HepG2 (cell line): ENCODE measurements at regions not wholly inside any gene's neighbourhood (a gene's known extent, or its start where the extent isn't known, plus 50 kb on each side); places are given as distances from the start of the nearest gene placed in this dataset.

Experiments used
- ATAC-seq: fragments of 200-7000 bp; cut with Tn5 transposase; 3 replicates; pipeline ENCODE4 v1.9.1; 2020; ENCODE audit warnings: mild to moderate bottlenecking, moderate library complexity
- BruUV-seq: library from RNA; stranded (reverse); fragments of 400-500 nt; replicated peaks from 2 replicates; lab custom pipeline; 2021; lab: Mats Ljungman, UMichigan
- CTCF ChIA-PET: fragments of 300-600 bp; formaldehyde crosslinking; extraction: SDS; loops from one replicate; lab custom pipeline; 2021; ENCODE audit warnings: low total read pairs, inconsistent platforms, low intra/inter-chr PET ratio; lab: Yijun Ruan, JAX
- POLR2A ChIA-PET: fragments of 350-600 bp; sonication (Branson Sonifier 250); formaldehyde crosslinking; loops from one replicate; lab custom pipeline; 2020; ENCODE audit warnings: antibody characterized with exemption, inconsistent platforms; lab: Yijun Ruan, JAX
- DNase-seq: peaks from one replicate; pipeline ENCODE4 v3.0.0-alpha.2; 2015; ENCODE audit warnings: low spot score
- FAIRE-seq: peaks from 3 replicates; lab custom pipeline; 2011; peaks lifted over from hg19 to GRCh38; lab: Jason Lieb, UNC
- H2AFZ ChIP-seq: one replicate; pipeline ENCODE4 v1.6.1; 2011; ENCODE audit warnings: low read length, inconsistent platforms
- H3K27ac ChIP-seq: fragments of 300-600 bp; 3 replicates; pipeline ENCODE4 v1.8.0; 2011; ENCODE audit warnings: mixed run types, mild to moderate bottlenecking, mixed read lengths, low read length, inconsistent platforms; ENCODE audit not compliant: insufficient read depth; ENCODE audit errors: extremely low read length
- H3K27me3 ChIP-seq, 2 experiments: fragments of 200-600 bp in 1 of 2; 2 replicates in 1 of 2; 3 replicates in 1 of 2; pipeline versions ENCODE4 v1.6.0 to v1.8.0; 2011; ENCODE audit warnings: low read length in 2 of 2, mild to moderate bottlenecking in 2 of 2, moderate library complexity in 2 of 2, inconsistent platforms in 1 of 2; ENCODE audit not compliant: insufficient read depth in 2 of 2, control insufficient read depth in 1 of 2
- H3K36me3 ChIP-seq, 2 experiments: fragments of 200-600 bp in 1 of 2; replicated peaks in 1 of 2; 2 replicates in 1 of 2; 3 replicates in 1 of 2; pipeline versions ENCODE4 v1.5.1 to v1.8.0; 2011; ENCODE audit warnings: low read length in 2 of 2, inconsistent platforms in 1 of 2; ENCODE audit not compliant: insufficient read depth in 2 of 2, control insufficient read depth in 1 of 2
- H3K4me1 ChIP-seq: 2 replicates; pipeline ENCODE4 v1.5.1; 2012; ENCODE audit warnings: low read length, inconsistent platforms; ENCODE audit not compliant: insufficient read depth
- H3K4me2 ChIP-seq: 2 replicates; pipeline ENCODE4 v1.6.0; 2011; ENCODE audit warnings: low read depth, low read length, inconsistent platforms
- H3K4me3 ChIP-seq, 3 experiments: fragments of 200-600 bp in 1 of 3; sonication (generic), shearing (Covaris generic) in 1 of 3; replicated peaks in 1 of 3; 2 replicates each; pipeline ENCODE4 v1.5.1; 2011 to 2016; ENCODE audit warnings: low read length in 3 of 3, inconsistent platforms in 2 of 3, low read depth in 2 of 3, mild to moderate bottlenecking in 2 of 3, control low read depth in 1 of 3, mixed read lengths in 1 of 3; ENCODE audit not compliant: insufficient read depth in 1 of 3
- H3K79me2 ChIP-seq: one replicate; pipeline ENCODE4 v1.6.1; 2011; ENCODE audit warnings: low read length, inconsistent platforms; ENCODE audit not compliant: insufficient read depth
- H3K9ac ChIP-seq: 2 replicates; pipeline ENCODE4 v1.6.0; 2011; ENCODE audit warnings: mild to moderate bottlenecking, low read depth, low read length, inconsistent platforms; ENCODE audit not compliant: insufficient read depth
- H3K9me3 ChIP-seq: 2 replicates; pipeline ENCODE4 v1.5.1; 2012; ENCODE audit warnings: mild to moderate bottlenecking, low read length
- H4K20me1 ChIP-seq: 2 replicates; pipeline ENCODE4 v1.6.0; 2011; ENCODE audit warnings: inconsistent platforms, mild to moderate bottlenecking, low read length, moderate library complexity; ENCODE audit not compliant: insufficient read depth
- DR1 ChIP-seq: sonication (generic); formaldehyde crosslinking; IDR thresholded peaks from 2 replicates; pipeline ENCODE4 v1.8.0; 2021; ENCODE audit warnings: mild to moderate bottlenecking, missing genetic modification reagents, inconsistent platforms
- ETV5 ChIP-seq: IDR thresholded peaks from 2 replicates; pipeline ENCODE4 v1.6.1; 2018; ENCODE audit warnings: missing biosample characterization, missing genetic modification reagents, inconsistent platforms, borderline replicate concordance
- GATAD2A ChIP-seq: IDR thresholded peaks from 2 replicates; pipeline ENCODE4 v1.6.1; 2016
- HNF4A ChIP-seq: sonication (generic); formaldehyde crosslinking; IDR thresholded peaks from 2 replicates; pipeline ENCODE4 v1.4.0; 2020; ENCODE audit warnings: missing genetic modification reagents
- NCOA1 ChIP-seq: sonication (generic); formaldehyde crosslinking; IDR thresholded peaks from 2 replicates; pipeline ENCODE4 v1.9.0; 2021; ENCODE audit warnings: missing genetic modification reagents
- TAF1 ChIP-seq: sonication (generic); formaldehyde crosslinking; IDR thresholded peaks from 2 replicates; pipeline ENCODE4 v1.4.0; 2020; ENCODE audit warnings: missing genetic modification reagents
- TBL1XR1 ChIP-seq: fragments of 150-350 bp; IDR thresholded peaks from 2 replicates; pipeline ENCODE4 v1.6.1; 2014; ENCODE audit warnings: borderline replicate concordance, low read length; ENCODE audit not compliant: partially characterized antibody
- ZBTB38 ChIP-seq: sonication (generic); formaldehyde crosslinking; IDR thresholded peaks from 2 replicates; pipeline ENCODE4 v1.5.1; 2020; ENCODE audit warnings: mild to moderate bottlenecking, missing genetic modification reagents
- ZNF180 ChIP-seq: sonication (generic); formaldehyde crosslinking; IDR thresholded peaks from 2 replicates; pipeline ENCODE4 v1.4.0; 2020; ENCODE audit warnings: low read depth, missing genetic modification reagents, borderline replicate concordance
- ZNF329 ChIP-seq: sonication (generic); formaldehyde crosslinking; IDR thresholded peaks from 2 replicates; pipeline ENCODE4 v1.9.0; 2021; ENCODE audit warnings: low read depth, mild to moderate bottlenecking, missing genetic modification reagents
- in situ Hi-C: cut with HindIII; loops from 2 replicates; pipeline ENCODE4 v1.10.0; 2017; ENCODE audit warnings: low pct_unique_long_range_greater_than_20kb; ENCODE audit not compliant: extremely low pct_ligation_motif_present
- intact Hi-C: fragments of 100-400 bp; cut with micrococcal nuclease; formaldehyde crosslinking; loops from one replicate; pipeline ENCODE4 v1.10.0; 2022; ENCODE audit not compliant: unreplicated experiment
- TF ChIP-seq, protein P1 (sequence below), 2 experiments: sonication (generic) in 1 of 2; formaldehyde crosslinking in 1 of 2; IDR thresholded peaks; 2 replicates each; pipeline versions ENCODE4 v1.4.0 to v1.6.1; 2018 to 2020; ENCODE audit warnings: missing genetic modification reagents in 2 of 2, borderline replicate concordance in 1 of 2, low read depth in 1 of 2, mild to moderate bottlenecking in 1 of 2, missing biosample characterization in 1 of 2
- TF ChIP-seq, protein P2 (sequence below): IDR thresholded peaks from 2 replicates; pipeline ENCODE4 v1.6.1; 2016; ENCODE audit warnings: low read depth, control low read depth
- TF ChIP-seq, protein P3 (sequence below): sonication (generic); formaldehyde crosslinking; IDR thresholded peaks from 2 replicates; pipeline ENCODE4 v1.8.0; 2022; ENCODE audit warnings: mild to moderate bottlenecking, missing genetic modification reagents, moderate library complexity
- TF ChIP-seq, protein P4 (sequence below): sonication (generic); formaldehyde crosslinking; IDR thresholded peaks from 2 replicates; pipeline ENCODE4 v1.5.1; 2020; ENCODE audit warnings: missing genetic modification reagents, mild to moderate bottlenecking, borderline replicate concordance
- TF ChIP-seq, protein P5 (sequence below): sonication (generic); formaldehyde crosslinking; IDR thresholded peaks from 2 replicates; pipeline ENCODE4 v1.5.1; 2020; ENCODE audit warnings: missing genetic modification reagents, mild to moderate bottlenecking, borderline replicate concordance
- TF ChIP-seq, protein P6 (sequence below): sonication (generic); formaldehyde crosslinking; IDR thresholded peaks from 2 replicates; pipeline ENCODE4 v1.8.0; 2022; ENCODE audit warnings: mild to moderate bottlenecking, missing genetic modification reagents; ENCODE audit not compliant: insufficient replicate concordance

DNA sequence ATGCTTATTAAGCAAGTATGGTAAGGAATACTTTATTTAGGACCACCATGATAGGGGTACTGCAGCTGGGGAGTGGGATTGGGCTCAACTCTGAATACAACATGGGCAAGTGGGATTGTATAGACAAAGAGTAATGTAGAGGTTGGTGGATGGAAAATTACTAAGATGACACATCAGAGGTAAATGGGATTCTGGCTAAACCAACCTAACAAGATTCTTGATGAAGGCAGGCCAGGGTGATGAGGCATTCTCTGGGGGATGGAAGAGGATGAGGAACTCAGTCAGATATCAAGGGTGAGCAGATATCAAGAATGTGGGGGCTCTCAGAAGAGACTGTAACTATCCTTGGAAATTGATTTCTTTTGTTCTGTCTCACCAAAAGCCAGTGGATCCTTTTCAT lies 107.2 kb downstream of the NMUR2 start:
- ATAC-seq = no peak
- TF ChIP-seq TBL1XR1 (no peak), DR1 (CRISPR knock-in tag) (no peak), HNF4A (CRISPR knock-in tag) (no peak), GATAD2A (CRISPR knock-in tag) (no peak), ZNF329 (no peak), ETV5 (CRISPR knock-in tag) (no peak), TAF1 (CRISPR knock-in tag) (no peak), NCOA1 (CRISPR knock-in tag) (no peak), ZBTB38 (CRISPR knock-in tag) (no peak), ZNF180 (CRISPR knock-in tag) (no peak)
- TF ChIP-seq, protein P1, sequence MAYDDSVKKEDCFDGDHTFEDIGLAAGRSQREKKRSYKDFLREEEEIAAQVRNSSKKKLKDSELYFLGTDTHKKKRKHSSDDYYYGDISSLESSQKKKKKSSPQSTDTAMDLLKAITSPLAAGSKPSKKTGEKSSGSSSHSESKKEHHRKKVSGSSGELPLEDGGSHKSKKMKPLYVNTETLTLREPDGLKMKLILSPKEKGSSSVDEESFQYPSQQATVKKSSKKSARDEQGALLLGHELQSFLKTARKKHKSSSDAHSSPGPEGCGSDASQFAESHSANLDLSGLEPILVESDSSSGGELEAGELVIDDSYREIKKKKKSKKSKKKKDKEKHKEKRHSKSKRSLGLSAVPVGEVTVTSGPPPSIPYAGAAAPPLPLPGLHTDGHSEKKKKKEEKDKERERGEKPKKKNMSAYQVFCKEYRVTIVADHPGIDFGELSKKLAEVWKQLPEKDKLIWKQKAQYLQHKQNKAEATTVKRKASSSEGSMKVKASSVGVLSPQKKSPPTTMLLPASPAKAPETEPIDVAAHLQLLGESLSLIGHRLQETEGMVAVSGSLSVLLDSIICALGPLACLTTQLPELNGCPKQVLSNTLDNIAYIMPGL (CRISPR knock-in tag; IDR thresholded peaks at IDR 0.05; ENCODE audit: borderline replicate concordance in 1 of 2, low read depth in 1 of 2) = no peak
- TF ChIP-seq, protein P2, sequence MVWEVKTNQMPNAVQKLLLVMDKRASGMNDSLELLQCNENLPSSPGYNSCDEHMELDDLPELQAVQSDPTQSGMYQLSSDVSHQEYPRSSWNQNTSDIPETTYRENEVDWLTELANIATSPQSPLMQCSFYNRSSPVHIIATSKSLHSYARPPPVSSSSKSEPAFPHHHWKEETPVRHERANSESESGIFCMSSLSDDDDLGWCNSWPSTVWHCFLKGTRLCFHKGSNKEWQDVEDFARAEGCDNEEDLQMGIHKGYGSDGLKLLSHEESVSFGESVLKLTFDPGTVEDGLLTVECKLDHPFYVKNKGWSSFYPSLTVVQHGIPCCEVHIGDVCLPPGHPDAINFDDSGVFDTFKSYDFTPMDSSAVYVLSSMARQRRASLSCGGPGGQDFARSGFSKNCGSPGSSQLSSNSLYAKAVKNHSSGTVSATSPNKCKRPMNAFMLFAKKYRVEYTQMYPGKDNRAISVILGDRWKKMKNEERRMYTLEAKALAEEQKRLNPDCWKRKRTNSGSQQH (CRISPR knock-in tag) = no peak
- TF ChIP-seq, protein P3, sequence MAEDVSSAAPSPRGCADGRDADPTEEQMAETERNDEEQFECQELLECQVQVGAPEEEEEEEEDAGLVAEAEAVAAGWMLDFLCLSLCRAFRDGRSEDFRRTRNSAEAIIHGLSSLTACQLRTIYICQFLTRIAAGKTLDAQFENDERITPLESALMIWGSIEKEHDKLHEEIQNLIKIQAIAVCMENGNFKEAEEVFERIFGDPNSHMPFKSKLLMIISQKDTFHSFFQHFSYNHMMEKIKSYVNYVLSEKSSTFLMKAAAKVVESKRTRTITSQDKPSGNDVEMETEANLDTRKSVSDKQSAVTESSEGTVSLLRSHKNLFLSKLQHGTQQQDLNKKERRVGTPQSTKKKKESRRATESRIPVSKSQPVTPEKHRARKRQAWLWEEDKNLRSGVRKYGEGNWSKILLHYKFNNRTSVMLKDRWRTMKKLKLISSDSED = no peak
- TF ChIP-seq, protein P4, sequence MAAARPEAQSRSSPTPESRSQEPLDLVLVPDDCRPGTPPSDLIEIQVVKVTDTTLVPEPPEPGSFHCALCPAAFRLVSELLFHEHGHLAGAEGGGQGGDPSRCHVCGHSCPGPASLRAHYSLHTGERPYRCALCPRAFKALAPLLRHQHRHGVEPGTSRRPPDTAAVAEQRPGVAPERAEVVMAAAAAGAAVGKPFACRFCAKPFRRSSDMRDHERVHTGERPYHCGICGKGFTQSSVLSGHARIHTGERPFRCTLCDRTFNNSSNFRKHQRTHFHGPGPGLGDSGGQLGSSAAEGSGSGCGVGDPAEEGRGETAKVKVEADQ = no peak
- TF ChIP-seq, protein P5, sequence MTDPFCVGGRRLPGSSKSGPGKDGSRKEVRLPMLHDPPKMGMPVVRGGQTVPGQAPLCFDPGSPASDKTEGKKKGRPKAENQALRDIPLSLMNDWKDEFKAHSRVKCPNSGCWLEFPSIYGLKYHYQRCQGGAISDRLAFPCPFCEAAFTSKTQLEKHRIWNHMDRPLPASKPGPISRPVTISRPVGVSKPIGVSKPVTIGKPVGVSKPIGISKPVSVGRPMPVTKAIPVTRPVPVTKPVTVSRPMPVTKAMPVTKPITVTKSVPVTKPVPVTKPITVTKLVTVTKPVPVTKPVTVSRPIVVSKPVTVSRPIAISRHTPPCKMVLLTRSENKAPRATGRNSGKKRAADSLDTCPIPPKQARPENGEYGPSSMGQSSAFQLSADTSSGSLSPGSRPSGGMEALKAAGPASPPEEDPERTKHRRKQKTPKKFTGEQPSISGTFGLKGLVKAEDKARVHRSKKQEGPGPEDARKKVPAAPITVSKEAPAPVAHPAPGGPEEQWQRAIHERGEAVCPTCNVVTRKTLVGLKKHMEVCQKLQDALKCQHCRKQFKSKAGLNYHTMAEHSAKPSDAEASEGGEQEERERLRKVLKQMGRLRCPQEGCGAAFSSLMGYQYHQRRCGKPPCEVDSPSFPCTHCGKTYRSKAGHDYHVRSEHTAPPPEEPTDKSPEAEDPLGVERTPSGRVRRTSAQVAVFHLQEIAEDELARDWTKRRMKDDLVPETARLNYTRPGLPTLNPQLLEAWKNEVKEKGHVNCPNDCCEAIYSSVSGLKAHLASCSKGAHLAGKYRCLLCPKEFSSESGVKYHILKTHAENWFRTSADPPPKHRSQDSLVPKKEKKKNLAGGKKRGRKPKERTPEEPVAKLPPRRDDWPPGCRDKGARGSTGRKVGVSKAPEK (CRISPR knock-in tag) = no peak
- TF ChIP-seq, protein P6, sequence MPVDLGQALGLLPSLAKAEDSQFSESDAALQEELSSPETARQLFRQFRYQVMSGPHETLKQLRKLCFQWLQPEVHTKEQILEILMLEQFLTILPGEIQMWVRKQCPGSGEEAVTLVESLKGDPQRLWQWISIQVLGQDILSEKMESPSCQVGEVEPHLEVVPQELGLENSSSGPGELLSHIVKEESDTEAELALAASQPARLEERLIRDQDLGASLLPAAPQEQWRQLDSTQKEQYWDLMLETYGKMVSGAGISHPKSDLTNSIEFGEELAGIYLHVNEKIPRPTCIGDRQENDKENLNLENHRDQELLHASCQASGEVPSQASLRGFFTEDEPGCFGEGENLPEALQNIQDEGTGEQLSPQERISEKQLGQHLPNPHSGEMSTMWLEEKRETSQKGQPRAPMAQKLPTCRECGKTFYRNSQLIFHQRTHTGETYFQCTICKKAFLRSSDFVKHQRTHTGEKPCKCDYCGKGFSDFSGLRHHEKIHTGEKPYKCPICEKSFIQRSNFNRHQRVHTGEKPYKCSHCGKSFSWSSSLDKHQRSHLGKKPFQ (CRISPR knock-in tag) = no peak
- TF ChIP-seq, all 625 proteins: peak for 0
- Histone ChIP-seq H3K9ac (no peak overlapping the region), H3K9me3 (no peaks in the 10 kb centered on the region), H3K36me3 (no peaks in the 10 kb centered on the region), H3K4me3 (no peak overlapping the region), H3K27ac (no peak overlapping the region), H3K27me3 (no peaks in the 10 kb centered on the region), H2AFZ (no peak overlapping the region), H3K4me1 (no peaks in the 10 kb centered on the region), H3K79me2 (no peaks in the 10 kb centered on the region), H3K4me2 (no peak overlapping the region), H4K20me1 (no peaks in the 10 kb centered on the region)
- no TSS peak for BruUV-seq
- intact Hi-C loops (no loop called here), in situ Hi-C loops (no loop called here)
- no peak for FAIRE-seq
- ChIA-PET CTCF (no interaction called here), POLR2A (no interaction called here)
- no peak for DNase-seq
